Urothelium cell line (cell line): ENCODE measurements at regions not wholly inside any gene's neighbourhood (a gene's known extent, or its start where the extent isn't known, plus 50 kb on each side); places are given as distances from the start of the nearest gene placed in this dataset.
A peak's percentile ranks its signal among the peaks of the same experiment; 100 is the strongest.
"Not testable (repeated sequence)": the region's sequence is repeated elsewhere in the genome, so short reads cannot be mapped to it uniquely, and the experiment has no call there.

ENCODE experiments used
- DNase-seq: peaks from one replicate; pipeline ENCODE4 v3.0.0; 2011; ENCODE audit warnings: low spot score, mixed read lengths
- FAIRE-seq: peaks from 2 replicates; lab custom pipeline; 2011; peaks lifted over from hg19 to GRCh38; lab: Jason Lieb, UNC

DNA sequence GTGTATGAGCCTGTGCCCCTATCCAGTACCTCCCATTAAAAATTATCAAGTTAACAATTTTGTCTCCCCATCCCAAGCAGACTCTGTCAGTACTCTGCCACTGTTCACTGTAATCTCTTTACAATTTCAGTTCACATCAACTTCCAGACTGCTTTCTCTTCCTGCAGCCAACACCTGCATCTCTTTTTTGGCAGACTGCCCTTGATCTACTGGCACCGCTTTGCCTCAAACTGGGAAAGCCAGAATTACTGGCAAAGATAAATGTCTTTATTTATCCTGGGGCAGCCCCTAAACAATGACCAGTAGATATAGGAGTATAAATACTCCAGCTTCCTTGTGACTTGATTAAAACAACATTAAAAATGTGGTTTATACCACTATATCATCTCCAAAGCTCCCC, 494.1 kb downstream of the ZNF385D start:
- DNase-seq (no peak), FAIRE-seq (no peak)

DNA sequence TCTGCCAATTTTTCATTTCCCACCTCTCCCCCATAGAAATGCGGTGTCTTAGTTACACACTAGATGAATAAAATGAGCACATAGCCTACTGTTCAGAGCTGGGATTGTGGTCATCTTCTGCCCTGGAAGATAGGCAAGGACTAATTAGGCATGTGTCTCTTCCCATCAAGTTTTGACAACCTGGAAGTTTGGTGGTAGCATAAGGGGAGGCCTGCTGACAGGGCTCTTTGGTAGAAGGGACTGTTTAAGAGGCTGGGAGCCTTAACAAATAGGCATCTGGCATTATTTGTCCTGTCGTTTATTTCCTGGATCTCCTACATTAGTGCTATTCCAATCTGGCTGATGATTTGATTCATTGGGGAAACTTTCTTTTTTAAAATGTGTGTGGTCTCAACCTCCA, 512.3 kb downstream of the ZNF385D start:
- DNase-seq = no peak
- no peak for FAIRE-seq

DNA sequence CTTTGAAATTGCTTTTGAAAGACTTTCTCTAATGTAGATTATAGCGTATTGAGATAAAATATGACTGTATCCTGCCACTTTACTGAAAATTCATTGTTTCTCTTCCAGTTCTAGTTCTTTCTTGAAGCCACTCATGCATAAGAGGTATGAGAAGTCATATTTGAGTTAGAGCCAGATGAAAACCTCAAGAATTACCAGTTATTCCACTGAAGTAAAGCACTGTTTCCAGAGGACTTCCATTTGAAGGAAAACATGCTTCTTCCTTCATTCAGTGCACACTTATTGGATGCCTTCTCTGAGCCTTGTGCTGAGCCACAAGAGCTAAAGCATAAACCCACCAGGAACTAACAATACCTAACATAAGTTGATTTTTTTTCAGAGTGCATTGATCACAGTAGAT, 513.4 kb downstream of the ZNF385D start:
- FAIRE-seq (no peak), DNase-seq (no peak)

DNA sequence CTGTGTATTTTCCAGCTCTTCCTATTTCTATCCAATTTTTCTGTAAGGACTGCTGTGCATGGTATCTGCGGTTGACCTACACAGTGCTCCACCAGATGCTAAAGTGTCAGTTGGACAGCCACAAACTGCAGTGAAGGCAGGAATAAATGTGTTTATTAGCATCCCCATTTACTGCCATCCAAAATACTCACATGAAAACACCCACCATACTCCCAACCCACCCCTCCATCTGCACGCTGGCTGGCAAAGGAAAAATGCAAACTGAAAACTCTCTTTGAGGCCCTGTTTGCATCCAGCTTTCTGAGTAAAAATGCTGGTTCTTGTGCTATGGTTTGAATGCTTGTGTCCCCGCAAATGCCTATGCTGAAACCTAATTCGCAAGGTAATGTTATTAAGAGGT, 515.5 kb downstream of the ZNF385D start:
- FAIRE-seq (no peak), DNase-seq (no peak)

DNA sequence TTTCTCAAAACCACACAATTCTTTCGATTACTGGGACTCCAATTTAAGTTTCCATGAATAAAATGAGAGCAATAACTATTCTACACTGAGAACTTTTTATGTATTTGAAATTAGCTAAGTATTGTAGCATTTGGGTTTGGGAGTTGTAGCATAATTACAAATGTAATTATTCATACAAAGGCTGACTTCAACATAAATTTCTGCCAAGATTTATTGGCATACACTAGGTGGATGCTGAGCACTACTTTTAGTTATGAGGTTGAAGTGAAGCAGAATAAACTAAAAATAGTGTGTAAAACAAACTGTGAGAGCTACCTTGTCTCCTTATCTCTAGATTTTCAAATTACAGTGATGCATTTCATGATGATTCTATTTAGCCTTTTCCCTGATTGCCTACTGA, 516.1 kb downstream of the ZNF385D start:
- FAIRE-seq = no peak
- no peak for DNase-seq

DNA sequence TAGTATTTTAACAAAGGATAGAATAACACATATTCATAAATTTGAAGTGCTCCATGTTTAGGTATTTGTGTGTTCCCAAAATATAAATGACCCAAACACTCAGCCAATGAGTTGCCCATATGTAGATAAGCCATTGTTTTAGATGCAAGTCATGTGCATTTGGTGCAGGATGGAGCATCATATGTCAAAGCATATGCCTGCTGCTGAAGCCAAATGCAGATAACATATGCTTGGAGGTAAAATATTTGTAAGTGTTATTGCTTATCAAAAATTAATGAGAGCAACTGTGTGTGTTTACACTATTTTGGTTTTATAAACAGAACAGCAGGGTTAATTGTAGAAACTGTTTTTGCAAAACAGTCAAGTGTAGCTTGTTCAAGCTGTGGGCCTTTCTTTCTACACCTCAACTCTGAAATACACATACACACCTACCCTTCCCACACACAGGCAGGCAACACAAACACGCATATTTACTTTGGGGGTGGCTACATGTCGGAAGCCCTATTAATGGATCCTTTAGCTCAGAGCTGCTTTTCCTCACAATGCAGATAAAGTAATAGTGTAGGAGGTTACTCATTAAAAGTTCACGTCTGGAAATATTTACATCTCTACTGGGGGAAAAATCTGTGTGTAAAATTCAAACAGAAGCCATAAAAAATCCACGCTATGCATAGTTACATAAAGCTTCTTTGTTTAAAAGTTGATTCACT, 521.4 kb downstream of the ZNF385D start:
- no peak for FAIRE-seq
- no peak for DNase-seq

DNA sequence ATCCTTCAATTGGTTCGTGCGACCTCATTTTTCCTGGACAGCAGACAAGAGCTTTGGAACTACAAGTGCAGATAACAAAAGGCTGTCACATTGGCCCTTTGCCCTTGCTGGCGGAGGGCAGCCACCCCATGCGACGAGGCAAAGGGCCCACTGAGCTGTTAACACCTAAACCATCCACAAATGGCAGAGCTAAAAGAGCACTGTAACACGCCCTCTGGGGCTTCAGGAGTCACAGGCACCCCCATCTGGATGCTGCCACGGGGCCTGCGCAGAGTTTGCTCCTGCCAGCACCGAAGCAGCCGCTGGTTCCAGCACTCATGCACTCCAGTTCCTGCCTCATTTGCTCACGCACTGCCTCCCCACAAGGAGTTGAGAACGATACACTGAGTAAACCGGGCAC, 524.9 kb downstream of the ZNF385D start:
- DNase-seq = no peak
- no peak for FAIRE-seq

DNA sequence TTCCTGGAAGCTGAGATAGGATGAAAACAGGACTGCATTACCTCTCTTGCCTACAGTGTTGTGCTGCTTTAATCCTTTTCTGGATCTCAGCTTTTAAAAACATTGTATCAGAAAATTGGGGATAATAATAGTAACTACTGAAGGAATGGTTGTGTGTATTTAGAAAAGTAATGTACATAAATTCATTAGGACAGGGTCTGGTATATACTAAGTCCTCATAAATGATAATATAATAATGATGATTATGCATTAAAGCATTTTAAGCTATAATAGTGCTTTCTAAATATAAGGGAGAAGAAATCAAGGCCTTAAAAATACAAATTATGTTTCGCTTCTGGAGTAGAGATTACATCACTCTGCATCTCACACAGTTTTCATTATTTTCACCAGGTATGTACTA, 530.1 kb downstream of the ZNF385D start:
- DNase-seq (no peak), FAIRE-seq (no peak)

DNA sequence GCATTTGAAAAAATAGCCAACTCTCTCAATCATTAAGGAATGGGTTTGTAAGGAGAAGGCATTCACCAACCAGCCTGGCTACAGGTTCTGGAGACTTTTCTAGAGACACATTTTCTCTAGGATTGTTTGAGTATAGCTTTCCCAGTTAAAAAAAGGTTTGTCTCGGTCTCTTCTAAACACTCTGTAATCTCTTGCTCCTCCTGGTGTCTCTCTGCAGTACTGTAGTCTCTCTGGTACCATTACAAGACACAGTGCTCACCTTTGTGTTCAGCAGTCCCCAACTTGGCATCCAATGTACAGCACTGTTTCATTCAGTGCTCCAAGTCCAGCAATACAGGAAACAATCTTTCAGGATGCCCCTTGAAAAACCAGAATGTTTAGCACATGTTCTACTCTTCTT, 534.4 kb downstream of the ZNF385D start:
- no peak for DNase-seq
- FAIRE-seq = no peak

DNA sequence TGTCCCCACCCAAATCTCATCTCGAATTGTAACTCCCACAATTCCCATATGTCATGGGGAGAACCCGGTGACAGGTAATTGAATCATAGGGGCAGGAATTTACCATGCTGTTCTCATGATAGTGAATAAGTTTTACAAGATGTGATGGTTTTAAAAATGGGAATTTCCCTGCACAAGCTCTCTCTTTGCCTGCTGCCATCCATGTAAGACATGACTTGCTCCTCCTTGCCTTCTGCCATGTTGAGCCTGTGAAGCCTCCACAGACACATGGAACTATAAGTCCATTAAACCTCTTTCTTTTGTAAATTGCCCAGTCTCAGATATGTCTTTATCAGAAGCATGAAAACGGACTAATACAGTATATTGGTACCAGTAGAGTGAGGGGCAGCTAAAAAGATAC, 546.9 kb downstream of the ZNF385D start:
- DNase-seq, FAIRE-seq: not testable (repeated sequence)

DNA sequence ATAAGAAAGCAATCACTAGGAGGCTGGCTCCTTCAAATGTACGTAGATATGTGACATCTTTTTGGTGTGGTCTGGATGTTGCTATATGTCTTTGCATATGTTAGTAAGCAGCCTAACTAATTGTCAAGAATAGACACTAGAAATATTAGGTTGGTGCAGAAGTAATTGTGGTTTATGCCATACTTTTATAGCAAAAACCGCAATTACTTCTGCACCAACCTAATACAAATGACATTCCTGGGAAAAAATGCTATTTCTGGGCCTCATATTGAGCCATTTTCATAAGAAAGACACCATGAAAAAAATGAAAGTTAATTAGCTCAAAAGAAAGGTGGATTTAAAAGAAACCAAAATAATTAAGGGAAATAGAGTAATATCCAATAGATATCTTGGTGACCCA, 555.8 kb downstream of the ZNF385D start:
- no peak for FAIRE-seq
- no peak for DNase-seq

DNA sequence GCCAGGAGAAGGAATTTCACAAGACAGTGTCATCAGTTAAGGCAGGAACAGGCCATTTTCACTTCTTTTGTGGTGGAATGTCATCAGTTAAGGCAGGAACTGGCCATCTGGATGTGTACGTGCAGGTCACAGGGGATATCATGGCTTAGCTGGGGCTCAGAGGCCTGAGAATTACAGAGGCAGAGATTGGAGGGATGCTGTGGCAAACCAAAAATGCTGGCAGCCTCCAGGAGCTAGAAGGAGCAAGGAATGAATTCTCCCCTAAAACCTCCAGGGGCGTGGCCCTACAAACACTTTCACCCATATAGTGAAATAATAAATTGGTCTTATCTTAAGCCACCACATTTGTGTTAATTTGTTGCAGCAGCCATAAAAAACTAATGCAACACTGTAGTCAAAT, 557.0 kb downstream of the ZNF385D start:
- not testable (repeated sequence) for DNase-seq, FAIRE-seq

DNA sequence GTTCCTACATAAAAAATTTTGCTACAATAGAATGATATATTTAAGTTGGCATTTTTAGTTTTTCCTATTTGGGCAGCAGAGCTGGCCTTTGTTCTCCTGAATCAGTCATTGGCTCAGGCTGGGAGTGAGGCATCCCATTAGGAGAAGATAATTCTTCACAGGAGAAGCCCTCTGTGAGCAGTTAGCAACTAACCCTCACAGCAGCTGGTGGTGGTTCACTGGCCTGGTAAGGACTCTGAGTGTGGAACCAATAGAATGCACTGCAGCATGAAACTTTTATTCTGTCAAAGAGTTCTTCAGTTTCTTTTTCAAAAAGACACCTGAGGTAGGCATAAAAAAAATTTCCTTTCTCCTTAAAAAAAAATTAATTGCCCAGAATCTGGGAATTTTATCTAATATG, 562.6 kb downstream of the ZNF385D start:
- FAIRE-seq = no peak

DNA sequence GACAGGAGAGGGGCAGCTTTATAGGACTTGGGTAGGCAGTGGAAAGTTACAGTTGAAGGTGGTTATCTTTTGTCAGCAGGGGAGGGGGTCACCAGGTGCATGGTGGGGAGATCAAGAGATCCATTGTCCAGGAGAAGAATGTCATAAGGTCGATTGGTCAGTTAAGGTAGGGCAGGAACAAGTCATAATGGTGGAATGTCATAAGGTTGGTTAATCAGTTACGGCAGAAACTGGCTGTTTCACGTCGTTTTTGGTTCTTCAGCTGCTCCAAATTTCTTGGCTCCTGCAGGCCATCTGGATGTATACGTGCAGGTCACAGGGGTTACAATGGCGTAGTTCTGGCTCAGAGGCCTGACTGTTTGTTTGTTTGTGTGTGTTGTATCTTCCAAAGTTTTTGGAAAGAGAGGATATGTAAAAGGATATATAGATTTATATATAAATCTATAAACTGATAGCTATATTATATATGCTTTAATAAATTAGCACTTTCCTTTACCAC, 565.1 kb downstream of the ZNF385D start:
- DNase-seq (no peak), FAIRE-seq (no peak)

More for the DNA sequence above, 562.6 kb downstream of the ZNF385D start:
- no peak for DNase-seq

DNA sequence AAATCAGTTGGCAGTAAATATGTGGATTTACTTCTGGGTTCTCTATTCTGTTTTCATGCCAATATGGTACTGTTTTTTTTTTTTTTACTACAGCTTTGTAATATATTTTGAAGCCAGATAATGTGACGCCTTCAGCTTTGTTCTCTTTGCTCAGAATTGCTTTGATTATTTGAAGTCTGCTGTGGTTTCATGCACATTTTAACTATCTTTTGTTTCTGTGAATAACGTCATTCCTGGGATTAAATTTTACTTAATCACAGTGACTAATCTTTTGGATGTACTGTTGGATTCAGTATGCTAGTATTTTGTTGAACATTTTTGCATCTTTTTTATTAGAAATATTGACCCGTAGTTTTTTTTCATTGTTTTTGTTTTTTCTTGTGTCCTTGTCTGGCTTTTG, 576.5 kb downstream of the ZNF385D start:
- FAIRE-seq = no peak
- no peak for DNase-seq

DNA sequence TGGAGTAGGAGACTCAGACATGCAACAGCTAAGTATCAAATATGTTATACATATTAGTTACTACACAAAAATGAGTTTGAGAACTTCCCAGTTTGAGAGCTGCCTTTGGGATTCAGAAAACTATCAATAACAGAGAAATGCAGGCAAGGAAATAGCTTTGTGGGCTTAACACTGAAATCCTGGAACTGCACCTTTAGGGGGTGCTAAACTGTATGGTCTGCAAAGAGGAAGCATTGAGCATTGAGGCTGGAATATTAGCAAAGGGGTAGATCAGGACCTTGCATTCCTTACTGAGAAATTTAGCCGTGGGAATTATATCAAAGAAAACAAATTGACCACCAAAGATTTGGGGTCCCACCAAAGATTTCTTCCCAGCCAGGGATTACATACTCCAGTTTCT, 580.0 kb downstream of the ZNF385D start:
- no peak for FAIRE-seq
- no peak for DNase-seq

DNA sequence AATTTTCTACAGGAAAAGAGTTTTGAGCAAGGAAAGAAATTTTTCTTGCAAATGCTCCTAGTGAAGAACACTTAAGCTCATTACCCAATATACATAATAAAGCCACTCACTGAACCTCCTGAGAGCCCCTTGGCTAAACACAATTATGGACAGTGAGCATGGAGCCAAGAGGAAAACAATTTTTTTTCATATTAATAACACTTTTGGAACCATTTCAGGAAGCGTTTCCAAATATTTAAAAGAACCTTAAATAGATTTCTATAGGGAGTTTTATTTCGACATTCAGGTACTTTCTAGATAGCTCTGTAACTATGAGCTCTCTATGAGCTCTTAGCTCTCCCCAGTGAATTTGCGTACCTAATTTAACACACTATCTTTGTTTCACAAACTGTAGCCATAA, 581.1 kb downstream of the ZNF385D start:
- FAIRE-seq (no peak), DNase-seq (no peak)

DNA sequence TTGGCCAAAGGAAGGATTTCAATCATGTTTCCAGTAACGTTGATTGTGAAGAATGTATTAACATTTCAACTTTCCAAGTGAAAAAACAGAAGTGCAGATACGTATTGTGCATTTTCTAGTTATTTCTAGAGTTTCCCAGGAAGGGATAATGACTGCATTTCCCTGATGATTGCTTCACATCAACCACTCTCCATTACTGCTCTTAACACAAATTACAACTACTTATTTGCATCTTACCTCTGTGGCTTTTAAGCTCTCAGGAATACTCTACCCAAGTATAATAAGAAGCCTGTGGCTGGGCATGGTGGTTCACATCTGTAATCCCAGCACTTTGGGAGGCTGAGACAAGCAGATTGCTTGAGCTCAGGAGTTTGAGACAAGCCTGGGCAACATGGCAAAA, 582.5 kb downstream of the ZNF385D start:
- FAIRE-seq (no peak), DNase-seq (no peak)

DNA sequence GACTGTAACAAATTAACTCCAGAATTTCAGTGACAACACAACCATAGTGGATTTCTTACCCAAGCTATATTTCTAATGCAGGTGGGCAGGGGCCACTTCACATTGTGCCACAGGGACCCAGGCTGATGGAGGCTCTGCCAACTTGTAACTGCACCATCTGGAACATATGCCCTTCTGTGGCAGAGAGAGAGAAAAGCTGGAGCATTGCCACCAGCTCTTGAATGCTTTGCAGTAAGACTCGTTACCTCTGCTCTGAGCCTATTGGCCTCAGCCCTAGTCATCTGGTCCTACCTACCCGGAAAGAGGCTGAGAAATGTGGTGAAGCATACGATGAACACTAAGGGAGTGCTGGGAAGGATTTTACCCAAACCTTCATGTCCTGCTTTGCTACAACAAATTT, 587.1 kb downstream of the ZNF385D start:
- no peak for DNase-seq
- no peak for FAIRE-seq

DNA sequence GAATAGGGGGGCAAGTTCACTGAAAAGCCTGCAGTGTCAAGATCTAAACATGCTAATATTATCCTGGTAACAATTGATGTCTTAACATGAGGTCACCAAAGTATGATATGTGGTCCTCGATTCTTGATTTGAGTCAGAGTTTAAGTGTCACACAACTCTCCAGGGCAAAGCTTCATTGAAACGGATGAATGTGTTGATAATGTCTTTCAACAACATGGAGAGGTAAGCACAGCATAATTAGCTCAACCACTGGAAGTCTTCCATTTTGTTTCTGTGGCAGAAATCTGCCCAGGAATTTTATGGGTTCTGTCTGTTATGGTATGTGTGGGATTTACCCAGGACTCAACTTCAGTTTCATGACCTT, 591.5 kb downstream of the ZNF385D start:
- FAIRE-seq = no peak
- no peak for DNase-seq

DNA sequence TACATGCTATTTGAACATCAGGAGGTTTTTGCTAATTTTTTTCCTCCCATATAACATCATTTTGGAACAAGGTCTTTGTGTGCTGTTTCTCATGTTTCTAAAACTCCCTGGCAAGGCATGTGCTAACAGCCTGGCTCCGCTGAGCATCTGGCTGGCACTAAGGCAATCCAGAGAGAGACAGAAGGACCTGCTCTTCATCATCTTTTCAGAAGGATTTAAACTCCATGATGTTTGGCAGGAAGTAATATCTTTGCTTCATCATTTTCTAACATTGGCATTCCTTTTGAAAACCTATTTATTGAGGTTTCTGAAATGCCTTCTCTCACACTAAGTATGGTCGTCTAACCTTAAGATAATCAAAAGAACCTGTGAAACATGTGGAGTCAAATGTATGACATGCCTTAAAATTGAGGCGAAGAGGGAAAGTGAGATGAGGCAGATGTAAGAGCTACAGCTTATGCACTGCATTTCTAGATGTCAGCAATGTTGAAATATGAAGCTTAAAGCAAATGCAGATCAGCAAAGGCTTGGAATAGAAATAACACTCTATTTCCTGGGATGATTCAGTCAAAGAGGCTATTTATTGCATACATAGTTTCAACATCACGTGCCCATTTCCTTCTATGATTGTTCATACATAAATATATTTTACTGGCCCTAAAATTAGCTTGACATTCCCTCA, 592.0 kb downstream of the ZNF385D start:
- FAIRE-seq (no peak), DNase-seq (no peak)

DNA sequence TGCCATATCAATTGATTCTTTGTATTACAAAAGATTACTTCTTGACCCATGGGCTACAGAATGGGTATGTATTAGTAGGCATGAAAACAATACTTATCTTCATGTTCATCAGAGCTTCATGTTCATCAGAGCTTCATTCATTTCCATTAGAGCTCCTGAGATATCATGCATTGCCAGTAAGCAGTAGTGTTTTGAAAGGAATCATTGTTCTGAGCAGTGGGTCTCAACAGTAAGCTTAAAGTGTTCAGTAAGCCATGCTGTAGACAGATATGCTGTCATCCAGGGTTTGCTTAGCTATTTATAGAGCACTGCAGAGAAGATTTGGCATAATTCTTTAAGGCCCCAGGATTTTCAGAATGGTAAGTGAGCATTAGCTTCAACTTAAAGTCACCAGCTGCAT, 596.1 kb downstream of the ZNF385D start:
- no peak for FAIRE-seq
- DNase-seq = no peak

DNA sequence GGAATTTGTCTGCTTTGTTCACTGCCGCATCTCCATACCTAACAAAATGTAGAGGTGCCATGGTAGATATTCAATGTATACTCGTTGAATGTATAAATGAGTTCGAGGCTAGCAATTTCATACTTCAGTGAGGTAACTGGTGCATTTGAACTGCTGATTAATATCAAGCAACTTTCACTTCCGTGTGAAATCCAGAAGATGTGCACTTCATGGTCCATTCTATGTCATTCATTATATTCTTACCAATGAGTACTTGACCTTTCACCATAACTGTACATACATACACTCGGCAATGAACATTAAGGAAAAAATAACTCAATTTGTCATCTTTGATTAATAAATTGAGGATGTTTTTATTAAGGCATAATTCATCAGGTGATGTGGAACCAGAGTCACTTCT, 598.5 kb downstream of the ZNF385D start:
- DNase-seq (no peak), FAIRE-seq (peak; percentile 5)
